MCF 10A (cell line): ENCODE measurements at regions not wholly inside any gene's neighbourhood (a gene's known extent, or its start where the extent isn't known, plus 50 kb on each side); places are given as distances from the start of the nearest gene placed in this dataset.

ENCODE experiments used
- BruUV-seq: library from RNA; stranded (reverse); fragments of 400-500 nt; replicated peaks from 2 replicates; lab custom pipeline; 2021; lab: Mats Ljungman, UMichigan
- CTCF ChIA-PET: fragments of 300-600 bp; sonication (Branson Sonifier 250); formaldehyde crosslinking; extraction: SDS; loops from one replicate; lab custom pipeline; 2021; ENCODE audit warnings: antibody characterized with exemption, inconsistent platforms; lab: Yijun Ruan, JAX
- POLR2A ChIA-PET: fragments of 300-600, 350-650 bp; sonication (Branson Sonifier 250); formaldehyde crosslinking; extraction: SDS; loops from one replicate; lab custom pipeline; 2020; ENCODE audit warnings: antibody characterized with exemption, inconsistent platforms; lab: Yijun Ruan, JAX
- DNase-seq: peaks from one replicate; pipeline ENCODE4 v3.0.0-alpha.2; 2018; ENCODE audit not compliant: unreplicated experiment
- H3K27ac Mint-ChIP-seq: one replicate; pipeline ENCODE4 v1.8.0; 2022; ENCODE audit warnings: mild to moderate bottlenecking, low read depth, mixed read lengths; ENCODE audit not compliant: unreplicated experiment
- H3K27me3 Mint-ChIP-seq: one replicate; pipeline ENCODE4 v1.8.0; 2022; ENCODE audit warnings: mixed read lengths; ENCODE audit not compliant: insufficient read depth, unreplicated experiment
- H3K36me3 Mint-ChIP-seq: one replicate; pipeline ENCODE4 v1.8.0; 2022; ENCODE audit warnings: mild to moderate bottlenecking, moderate library complexity, mixed read lengths; ENCODE audit not compliant: insufficient read depth, unreplicated experiment
- H3K4me1 Mint-ChIP-seq: one replicate; pipeline ENCODE4 v1.8.0; 2022; ENCODE audit warnings: mixed read lengths; ENCODE audit not compliant: insufficient read depth, unreplicated experiment
- H3K4me3 Mint-ChIP-seq: one replicate; pipeline ENCODE4 v1.8.0; 2022; ENCODE audit warnings: mild to moderate bottlenecking, moderate library complexity, mixed read lengths; ENCODE audit not compliant: unreplicated experiment
- H3K9me3 Mint-ChIP-seq: one replicate; pipeline ENCODE4 v1.8.0; 2022; ENCODE audit warnings: mixed read lengths; ENCODE audit not compliant: unreplicated experiment
- CTCF ChIP-seq: fragments of 200-600 bp; IDR thresholded peaks from one replicate; pipeline ENCODE4 v1.8.0; 2022; ENCODE audit warnings: antibody characterized with exemption, mild to moderate bottlenecking; ENCODE audit not compliant: unreplicated experiment
- intact Hi-C: fragments of 100-400 bp; cut with micrococcal nuclease; formaldehyde crosslinking; loops from 2 replicates; pipeline ENCODE4 v1.14.1; 2022

- no peak overlapping the region for H3K4me3 Mint-ChIP-seq
- ChIA-PET CTCF (no interaction called here), POLR2A (interaction anchor here (0.7 kb wide), 1 partner anchor 22 kb away, joined by 4 read pairs; no protein-coding TSS in a partner anchor)
- BruUV-seq: no TSS peak
- no peaks in the 10 kb centered on the region for H3K36me3 Mint-ChIP-seq
- DNase-seq: no peak
- H3K9me3 Mint-ChIP-seq: no peaks in the 10 kb centered on the region
- no peak overlapping the region for H3K27ac Mint-ChIP-seq
- H3K4me1 Mint-ChIP-seq: no peaks in the 10 kb centered on the region
- intact Hi-C loops: no loop called here
- H3K27me3 Mint-ChIP-seq: peaks cover 23% of the 10 kb centered on the region
- no peak for TF ChIP-seq CTCF
Measured at GRCh38 chr14:97149775-97150174, 352.6 kb downstream of the VRK1 start.

- no peak for TF ChIP-seq CTCF
- Mint-ChIP-seq H3K27me3 (peaks cover 41% of the 10 kb centered on the region), H3K27ac (no peak overlapping the region), H3K4me1 (no peaks in the 10 kb centered on the region), H3K4me3 (no peak overlapping the region), H3K36me3 (no peaks in the 10 kb centered on the region), H3K9me3 (peaks cover 2% of the 10 kb centered on the region)
- ChIA-PET POLR2A (interaction anchor here (0.7 kb wide), 1 partner anchor 16 kb away, joined by 3 read pairs; no protein-coding TSS in a partner anchor), CTCF (interaction anchor here (0.6 kb wide), 1 partner anchor 1689 kb away, joined by 3 read pairs; no protein-coding TSS in a partner anchor)
- DNase-seq: no peak
- no TSS peak for BruUV-seq
- intact Hi-C loops: no loop called here
Measured at GRCh38 chr14:97153527-97153926, 356.3 kb downstream of the VRK1 start.

- Mint-ChIP-seq H3K27me3 (peaks cover 41% of the 10 kb centered on the region), H3K27ac (no peak overlapping the region), H3K36me3 (no peaks in the 10 kb centered on the region), H3K4me1 (no peaks in the 10 kb centered on the region), H3K9me3 (peaks cover 12% of the 10 kb centered on the region), H3K4me3 (no peak overlapping the region)
- no peak for TF ChIP-seq CTCF
- intact Hi-C loops: no loop called here
- no peak for DNase-seq
- no TSS peak for BruUV-seq
- POLR2A ChIA-PET: no interaction called here
- CTCF ChIA-PET: no interaction called here
Measured at GRCh38 chr14:97155320-97155719, 358.1 kb downstream of the VRK1 start.

- Mint-ChIP-seq H3K36me3 (no peaks in the 10 kb centered on the region), H3K27me3 (peaks cover 41% of the 10 kb centered on the region), H3K4me3 (no peak overlapping the region), H3K27ac (no peak overlapping the region), H3K4me1 (no peaks in the 10 kb centered on the region), H3K9me3 (peaks cover 12% of the 10 kb centered on the region)
- intact Hi-C loops: no loop called here
- no TSS peak for BruUV-seq
- POLR2A ChIA-PET: no interaction called here
- CTCF ChIA-PET: no interaction called here
- DNase-seq: no peak
- no peak for TF ChIP-seq CTCF
Measured at GRCh38 chr14:97155814-97156213, 358.6 kb downstream of the VRK1 start.
